ENCODE measurements at regions not wholly inside any gene's neighbourhood (a gene's known extent, or its start where the extent isn't known, plus 50 kb on each side); places are given as distances from the start of the nearest gene placed in this dataset.

DNA sequence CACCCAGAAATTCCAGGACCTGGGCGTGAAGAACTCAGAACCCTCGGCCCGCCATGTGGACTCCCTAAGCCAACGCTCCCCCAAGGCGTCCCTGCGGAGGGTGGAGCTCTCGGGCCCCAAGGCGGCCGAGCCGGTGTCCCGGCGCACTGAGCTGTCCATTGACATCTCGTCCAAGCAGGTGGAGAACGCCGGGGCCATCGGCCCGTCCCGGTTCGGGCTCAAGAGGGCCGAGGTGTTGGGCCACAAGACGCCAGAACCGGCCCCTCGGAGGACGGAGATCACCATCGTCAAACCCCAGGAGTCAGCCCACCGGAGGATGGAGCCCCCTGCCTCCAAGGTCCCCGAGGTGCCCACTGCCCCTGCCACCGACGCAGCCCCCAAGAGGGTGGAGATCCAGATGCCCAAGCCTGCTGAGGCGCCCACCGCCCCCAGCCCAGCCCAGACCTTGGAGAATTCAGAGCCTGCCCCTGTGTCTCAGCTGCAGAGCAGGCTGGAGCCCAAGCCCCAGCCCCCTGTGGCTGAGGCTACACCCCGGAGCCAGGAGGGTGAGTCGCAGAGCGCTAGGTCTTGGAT, 261.5 kb downstream of the SEC14L1 start:
- no peak for TF ChIP-seq KAT8 (IDR thresholded peaks at IDR 0.05; ENCODE audit: low read depth)
- TF ChIP-seq ARNT (IDR thresholded peaks at IDR 0.05) = no peak
- TF ChIP-seq ZBTB17 (CRISPR knock-in tag; IDR thresholded peaks at IDR 0.05) = no peak
- no peak for TF ChIP-seq MYBL2 (IDR thresholded peaks at IDR 0.05; ENCODE audit: low read depth)
- no peak for TF ChIP-seq MYBL2 (CRISPR knock-in tag; IDR thresholded peaks at IDR 0.05; ENCODE audit: borderline replicate concordance)
- Histone ChIP-seq H3K27me3 (ENCODE audit: control insufficient read depth in 2 of 2, insufficient read depth in 2 of 2, low read length in 2 of 2) (no peaks in the 10 kb centered on the region), H3K4me1 (replicated peaks in 1 of 2; ENCODE audit: control insufficient read depth in 2 of 2, insufficient read depth in 2 of 2, low read length in 2 of 2) (peaks cover 0 to 22% of the 10 kb centered on the region in 2 experiments; a peak in 2 of 5 replicates), H3K36me3 (ENCODE audit: control insufficient read depth, insufficient read depth, low read length) (peaks cover 20% of the 10 kb centered on the region; the same call in 2 of the 3 replicates), H3K9me1 (ENCODE audit: control insufficient read depth, insufficient read depth, low read length) (peaks cover 6% of the 10 kb centered on the region), H3K79me2 (ENCODE audit: control insufficient read depth, insufficient read depth, low read length) (peaks cover 30% of the 10 kb centered on the region), H3K4me2 (ENCODE audit: insufficient read depth, low read length) (no peak overlapping the region), H3K4me3 (no peak overlapping the region), H3K27ac (ENCODE audit: extremely low read depth, low read depth, low read length) (no peak overlapping the region), H3K9ac (ENCODE audit: insufficient read depth in 1 of 2, low read depth in 2 of 2, low read length in 2 of 2) (no peak overlapping the region), H2AFZ (ENCODE audit: low read depth, low read length) (no peak overlapping the region), H3K9me3 (replicated peaks; ENCODE audit: control insufficient read depth, insufficient read depth, low read depth, low read length) (no peaks in the 10 kb centered on the region), H4K20me1 (replicated peaks; ENCODE audit: control insufficient read depth, insufficient read depth, low read length) (peaks cover 38% of the 10 kb centered on the region; the same call in 1 of the 2 replicates)
- FAIRE-seq = no peak
- DNase-seq (ENCODE audit: extremely low read depth in 1 of 4, low spot score in 3 of 4) = no peak
- in situ Hi-C loops (cut with MboI) (no loop called here), intact Hi-C loops (cut with micrococcal nuclease) (no loop called here)
- no peak for ATAC-seq
- 94% methylated on average over 23 of the region's 34 CpGs for WGBS (ENCODE audit: insufficient coverage, low coverage, missing lambda C conversion rate)
- CTCF ChIA-PET (ENCODE audit: low intra/inter-chr PET ratio) = no interaction called here
- POLR2A ChIA-PET = interaction anchor here (1.1 kb wide), 2 partner anchors 12 to 13 kb away, joined by 3 to 4 read pairs; no protein-coding TSS in a partner anchor
- BruUV-seq (replicated peaks) = TSS peak; percentile 32

DNA sequence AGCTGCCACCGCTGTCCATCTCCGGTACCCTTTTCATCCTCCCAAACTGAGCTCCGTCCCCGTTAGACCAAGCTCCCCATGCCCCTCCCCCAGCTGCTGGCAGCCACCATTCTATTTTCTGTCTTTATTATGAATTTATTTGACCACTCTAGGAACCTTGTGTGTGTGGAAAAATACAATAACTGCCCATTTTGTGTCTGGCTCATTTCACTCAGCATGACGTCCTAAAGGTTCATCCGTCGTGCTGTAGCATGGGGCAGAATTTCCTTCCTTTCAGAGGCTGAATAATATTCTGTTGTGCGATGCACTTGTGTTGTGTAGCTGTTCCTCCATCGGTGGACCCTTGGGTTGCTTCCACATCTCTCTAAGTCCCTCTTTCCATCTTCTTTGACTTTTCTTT, 263.1 kb downstream of the SEC14L1 start:
- intact Hi-C loops (cut with micrococcal nuclease) = loop anchor here (1.0 kb wide), 1 partner anchor 9 kb away; no protein-coding TSS in a partner anchor
- H4K20me1 ChIP-seq (replicated peaks; ENCODE audit: control insufficient read depth, insufficient read depth, low read length) = peaks cover 39% of the 10 kb centered on the region; the same call in 1 of the 2 replicates
- no peaks in the 10 kb centered on the region for H3K27me3 ChIP-seq (ENCODE audit: control insufficient read depth in 2 of 2, insufficient read depth in 2 of 2, low read length in 2 of 2)
- DNase-seq (ENCODE audit: extremely low read depth in 1 of 4, low spot score in 3 of 4) = no peak
- peaks cover 22% of the 10 kb centered on the region for H3K79me2 ChIP-seq (ENCODE audit: control insufficient read depth, insufficient read depth, low read length)
- in situ Hi-C loops (cut with MboI) = no loop called here
- FAIRE-seq = no peak
- peaks cover 0 to 30% of the 10 kb centered on the region in 2 experiments; a peak in 2 of 5 replicates for H3K4me1 ChIP-seq (replicated peaks in 1 of 2; ENCODE audit: control insufficient read depth in 2 of 2, insufficient read depth in 2 of 2, low read length in 2 of 2)
- H3K9me1 ChIP-seq (ENCODE audit: control insufficient read depth, insufficient read depth, low read length) = peaks cover 6% of the 10 kb centered on the region
- no peak for ATAC-seq
- no TSS peak for BruUV-seq (replicated peaks)
- peaks cover 20% of the 10 kb centered on the region; the same call in 2 of the 3 replicates for H3K36me3 ChIP-seq (ENCODE audit: control insufficient read depth, insufficient read depth, low read length)
- CTCF ChIA-PET (ENCODE audit: low intra/inter-chr PET ratio) = no interaction called here
- POLR2A ChIA-PET = interaction anchor here (0.6 kb wide), 1 partner anchor 103 kb away, joined by 3 read pairs; no protein-coding TSS in a partner anchor
- no peak overlapping the region for H3K9ac ChIP-seq (ENCODE audit: insufficient read depth in 1 of 2, low read depth in 2 of 2, low read length in 2 of 2)
- no peak overlapping the region for H2AFZ ChIP-seq (ENCODE audit: low read depth, low read length)
- H3K9me3 ChIP-seq (replicated peaks; ENCODE audit: control insufficient read depth, insufficient read depth, low read depth, low read length) = no peaks in the 10 kb centered on the region
- no peak overlapping the region for H3K27ac ChIP-seq (ENCODE audit: extremely low read depth, low read depth, low read length)
- no peak overlapping the region for H3K4me3 ChIP-seq
- H3K4me2 ChIP-seq (ENCODE audit: insufficient read depth, low read length) = no peak overlapping the region
- WGBS (ENCODE audit: insufficient coverage, low coverage, missing lambda C conversion rate) = 88% methylated on average over 9 of the region's 9 CpGs
- TF ChIP-seq HNRNPL (IDR thresholded peaks at IDR 0.05; ENCODE audit: low read depth, low read length) = no peak
- no peak for TF ChIP-seq SRSF1 (IDR thresholded peaks at IDR 0.05; ENCODE audit: low read depth, low read length)
- no peak for TF ChIP-seq ZNF79 (CRISPR knock-in tag; IDR thresholded peaks at IDR 0.05; ENCODE audit: low read depth)
- TF ChIP-seq SUPT5H (IDR thresholded peaks at IDR 0.05) = no peak
- TF ChIP-seq MTA1 (IDR thresholded peaks at IDR 0.05; ENCODE audit: borderline replicate concordance) = no peak
- TF ChIP-seq SAP30 (IDR thresholded peaks at IDR 0.05; ENCODE audit: borderline replicate concordance, insufficient read depth, low read depth, low read length, poor library complexity, severe bottlenecking) = no peak
- no peak for TF ChIP-seq EP400 (IDR thresholded peaks at IDR 0.05)
- TF ChIP-seq KDM1A (IDR thresholded peaks at IDR 0.05) = no peak
- no peak for TF ChIP-seq PTTG1 (tag; IDR thresholded peaks at IDR 0.05; ENCODE audit: low read depth)
- TF ChIP-seq ATF7 (IDR thresholded peaks at IDR 0.05) = no peak
- TF ChIP-seq ZFP30 (CRISPR knock-in tag; IDR thresholded peaks at IDR 0.05; ENCODE audit: borderline replicate concordance) = no peak
- no peak for TF ChIP-seq CREB3L1 (IDR thresholded peaks at IDR 0.05; ENCODE audit: borderline replicate concordance, low read depth)
